HCT116 (cell line): ENCODE measurements at regions not wholly inside any gene's neighbourhood (a gene's known extent, or its start where the extent isn't known, plus 50 kb on each side); places are given as distances from the start of the nearest gene placed in this dataset.
A peak's percentile ranks its signal among the peaks of the same experiment; 100 is the strongest.

ENCODE experiments used
- ATAC-seq: fragments of 200-7000 bp; cut with Tn5 transposase; 2 replicates; pipeline ENCODE4 v1.9.1; 2020; ENCODE audit warnings: mild to moderate bottlenecking, moderate library complexity
- BruUV-seq: library from RNA; stranded (reverse); fragments of 400-500 nt; replicated peaks from 2 replicates; lab custom pipeline; 2021; lab: Mats Ljungman, UMichigan
- CTCF ChIA-PET: fragments of 300-600 bp; sonication (Branson Sonifier 250); formaldehyde crosslinking; loops from one replicate; lab custom pipeline; 2021; ENCODE audit warnings: antibody characterized with exemption; lab: Charles Lee
- POLR2A ChIA-PET: fragments of 300-600, 350-600 bp; sonication (Branson Sonifier 250); formaldehyde crosslinking; loops from one replicate; lab custom pipeline; 2021; ENCODE audit warnings: antibody characterized with exemption; lab: Charles Lee
- RAD21 ChIA-PET, 2 experiments: fragments of 300-600 bp; sonication (Branson Sonifier 250); formaldehyde crosslinking; loops; one replicate each; lab custom pipeline; 2023; ENCODE audit warnings: low total read pairs in 2 of 2; ENCODE audit not compliant: uncharacterized antibody in 2 of 2, unreplicated experiment in 2 of 2, low non-redundant PET in 1 of 2; lab: Charles Lee
- DNase-seq: peaks from one replicate; pipeline ENCODE4 v3.0.0-alpha.2; 2010; ENCODE audit warnings: low read depth, low spot score
- H2AFZ ChIP-seq: fragments of 200-600 bp; shearing (Covaris generic), sonication (generic); 2 replicates; pipeline ENCODE4 v1.6.1; 2017; ENCODE audit warnings: low read depth, mixed run types, mixed read lengths, antibody characterized with exemption, low read length; ENCODE audit not compliant: poor library complexity, severe bottlenecking
- H3K27ac ChIP-seq: 2 replicates; pipeline ENCODE4 v1.5.1; 2012; ENCODE audit warnings: low read depth, low read length
- H3K27me3 ChIP-seq: fragments of 200-600 bp; sonication (generic); 2 replicates; pipeline ENCODE4 v1.6.1; 2016; ENCODE audit warnings: mixed run types, low read length, mixed read lengths; ENCODE audit not compliant: insufficient read depth
- H3K36me3 ChIP-seq, 2 experiments: fragments of 200-500 bp in 1 of 2; fragments of 200-600 bp in 1 of 2; sonication (Bioruptor generic) in 1 of 2; sonication (generic) in 1 of 2; 2 replicates each; pipeline versions ENCODE4 v1.5.1 to v1.6.1; 2014 to 2016; ENCODE audit warnings: low read length in 2 of 2, inconsistent platforms in 1 of 2, mixed read lengths in 1 of 2, mixed run types in 1 of 2; ENCODE audit not compliant: insufficient read depth in 2 of 2, control insufficient read depth in 1 of 2
- H3K4me1 ChIP-seq, 2 experiments: fragments of 200-600 bp in 1 of 2; sonication (generic) in 1 of 2; 2 replicates each; pipeline versions ENCODE4 v1.5.1 to v1.6.1; 2012 to 2017; ENCODE audit warnings: low read length in 2 of 2, inconsistent platforms in 1 of 2, mild to moderate bottlenecking in 1 of 2, mixed read lengths in 1 of 2, mixed run types in 1 of 2, moderate library complexity in 1 of 2; ENCODE audit not compliant: insufficient read depth in 2 of 2, control insufficient read depth in 1 of 2
- H3K4me2 ChIP-seq: fragments of 200-600 bp; sonication (generic); 2 replicates; pipeline ENCODE4 v1.6.1; 2017; ENCODE audit warnings: mixed run types, low read length, mixed read lengths
- H3K4me3 ChIP-seq, 2 experiments: fragments of 200-600 bp in 1 of 2; sonication (generic) in 1 of 2; replicated peaks in 1 of 2; 2 replicates each; pipeline ENCODE4 v1.5.1; 2011 to 2016; ENCODE audit warnings: low read length in 2 of 2, control low read depth in 1 of 2, low read depth in 1 of 2, mild to moderate bottlenecking in 1 of 2, mixed read lengths in 1 of 2, mixed run types in 1 of 2
- H3K79me2 ChIP-seq: fragments of 200-600 bp; sonication (generic); 2 replicates; pipeline ENCODE4 v1.6.1; 2017; ENCODE audit warnings: mild to moderate bottlenecking, mixed run types, low read length, moderate library complexity, mixed read lengths; ENCODE audit not compliant: insufficient read depth
- H3K9ac ChIP-seq: fragments of 200-600 bp; sonication (generic); 2 replicates; pipeline ENCODE4 v1.6.1; 2016; ENCODE audit warnings: low read length, mixed read lengths
- H3K9me2 ChIP-seq: fragments of 200-600 bp; sonication (generic), shearing (Covaris generic); 2 replicates; pipeline ENCODE4 v1.6.1; 2017; ENCODE audit warnings: mixed run types, mild to moderate bottlenecking, moderate library complexity; ENCODE audit not compliant: insufficient read depth
- H3K9me3 ChIP-seq, 2 experiments: fragments of 200-500 bp in 1 of 2; fragments of 200-600 bp in 1 of 2; sonication (Bioruptor generic) in 1 of 2; sonication (generic) in 1 of 2; 2 replicates each; pipeline ENCODE4 v1.6.1; 2014 to 2017; ENCODE audit warnings: low read length in 2 of 2, mixed read lengths in 2 of 2, inconsistent platforms in 1 of 2, low read depth in 1 of 2, mild to moderate bottlenecking in 1 of 2, mixed run types in 1 of 2, moderate library complexity in 1 of 2; ENCODE audit not compliant: control insufficient read depth in 1 of 2, insufficient read depth in 1 of 2
- H4K20me1 ChIP-seq: fragments of 200-600 bp; sonication (generic), shearing (Covaris generic); 2 replicates; pipeline ENCODE4 v1.6.1; 2017; ENCODE audit warnings: mixed run types, mild to moderate bottlenecking, moderate library complexity; ENCODE audit not compliant: insufficient read depth
- EGR1 ChIP-seq: IDR thresholded peaks from 2 replicates; pipeline ENCODE4 v1.6.1; 2012; ENCODE audit warnings: low read depth
- TCF7L2 ChIP-seq: IDR thresholded peaks from 2 replicates; pipeline ENCODE4 v1.7.0; 2011; ENCODE audit warnings: borderline replicate concordance, inconsistent platforms; ENCODE audit not compliant: insufficient read depth, insufficient read length; ENCODE audit errors: extremely low read depth
- intact Hi-C: fragments of 100-400 bp; cut with micrococcal nuclease; formaldehyde crosslinking; loops from 2 replicates; pipeline ENCODE4 v1.10.0; 2022
- TF ChIP-seq, protein P1 (sequence below), 3 experiments: fragments of 200-600 bp in 1 of 3; sonication (generic) in 1 of 3; IDR thresholded peaks in 2 of 3; conservative IDR thresholded peaks in 1 of 3; 2 replicates each; pipeline ENCODE4 v1.5.1; 2012 to 2017; ENCODE audit warnings: low read depth in 2 of 3, low read length in 2 of 3, antibody characterized with exemption in 1 of 3, borderline replicate concordance in 1 of 3, control low read depth in 1 of 3, mild to moderate bottlenecking in 1 of 3, mixed read lengths in 1 of 3, mixed run types in 1 of 3, moderate library complexity in 1 of 3; ENCODE audit not compliant: insufficient read depth in 1 of 3

DNA sequence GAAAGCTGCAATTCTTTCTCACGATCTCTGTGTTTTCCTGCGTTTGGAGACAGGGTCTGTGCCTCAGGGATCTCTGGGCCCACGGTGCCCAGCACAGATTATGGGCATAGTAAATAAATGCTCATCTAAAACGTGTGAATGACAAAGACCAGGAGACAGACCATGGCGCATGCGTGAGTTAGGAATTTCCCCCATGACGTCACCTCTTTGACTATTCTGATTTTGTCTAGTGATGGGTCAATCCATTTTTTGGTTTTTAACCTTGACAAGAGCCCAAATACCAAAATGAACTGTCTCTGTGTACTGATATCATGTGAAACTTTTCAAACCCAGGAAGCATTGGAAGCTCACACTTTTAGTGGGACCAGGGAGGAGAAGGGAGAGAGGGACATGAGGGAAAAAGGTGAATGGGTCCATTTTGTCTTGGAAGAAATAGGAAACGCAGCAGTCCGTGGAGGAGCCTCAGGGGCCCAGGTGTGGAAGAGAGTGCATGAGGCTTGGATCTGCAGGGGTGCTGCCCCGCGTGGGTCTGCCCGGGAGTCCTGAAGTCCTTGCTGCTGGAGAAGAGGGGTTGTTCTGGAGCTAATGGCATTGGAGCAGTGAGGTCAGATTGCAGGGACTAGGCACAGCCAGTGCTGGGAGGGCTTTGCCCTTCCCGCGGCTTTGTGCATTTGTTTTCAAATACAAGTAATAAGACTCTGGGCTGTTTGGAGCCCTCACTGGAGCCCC is 172.2 kb downstream of the ASB1 start:
- DNase-seq (no peak), ATAC-seq (no peak)
- POLR2A ChIA-PET: no interaction called here
- CTCF ChIA-PET: no interaction called here
- Histone ChIP-seq H3K27ac (no peak overlapping the region), H4K20me1 (no peaks in the 10 kb centered on the region), H3K9me3 (peaks cover 0 to 9% of the 10 kb centered on the region in 2 experiments; a peak in 2 of 4 replicates), H3K4me1 (peaks cover 26 to 46% of the 10 kb centered on the region in 2 experiments), H3K4me3 (no peak overlapping the region), H3K27me3 (no peaks in the 10 kb centered on the region), H3K9me2 (no peaks in the 10 kb centered on the region), H2AFZ (no peak overlapping the region)
- no TSS peak for BruUV-seq
- intact Hi-C loops: no loop called here
- no peak for TF ChIP-seq EGR1
- TF ChIP-seq TCF7L2: no peak
- TF ChIP-seq, protein P1, sequence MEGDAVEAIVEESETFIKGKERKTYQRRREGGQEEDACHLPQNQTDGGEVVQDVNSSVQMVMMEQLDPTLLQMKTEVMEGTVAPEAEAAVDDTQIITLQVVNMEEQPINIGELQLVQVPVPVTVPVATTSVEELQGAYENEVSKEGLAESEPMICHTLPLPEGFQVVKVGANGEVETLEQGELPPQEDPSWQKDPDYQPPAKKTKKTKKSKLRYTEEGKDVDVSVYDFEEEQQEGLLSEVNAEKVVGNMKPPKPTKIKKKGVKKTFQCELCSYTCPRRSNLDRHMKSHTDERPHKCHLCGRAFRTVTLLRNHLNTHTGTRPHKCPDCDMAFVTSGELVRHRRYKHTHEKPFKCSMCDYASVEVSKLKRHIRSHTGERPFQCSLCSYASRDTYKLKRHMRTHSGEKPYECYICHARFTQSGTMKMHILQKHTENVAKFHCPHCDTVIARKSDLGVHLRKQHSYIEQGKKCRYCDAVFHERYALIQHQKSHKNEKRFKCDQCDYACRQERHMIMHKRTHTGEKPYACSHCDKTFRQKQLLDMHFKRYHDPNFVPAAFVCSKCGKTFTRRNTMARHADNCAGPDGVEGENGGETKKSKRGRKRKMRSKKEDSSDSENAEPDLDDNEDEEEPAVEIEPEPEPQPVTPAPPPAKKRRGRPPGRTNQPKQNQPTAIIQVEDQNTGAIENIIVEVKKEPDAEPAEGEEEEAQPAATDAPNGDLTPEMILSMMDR (IDR thresholded peaks at IDR 0.05 in 2 of 3, conservative IDR thresholded peaks at IDR 0.05 in 1 of 3; ENCODE audit: borderline replicate concordance in 1 of 3, insufficient read depth in 1 of 3, low read depth in 2 of 3, low read length in 2 of 3): no peak
- TF ChIP-seq, all 23 proteins: peak for 0
- no peaks in the 10 kb centered on the region for H3K79me2 ChIP-seq
- H3K4me2 ChIP-seq: peak overlapping the region; percentile 70
- no peaks in the 10 kb centered on the region for H3K36me3 ChIP-seq
- RAD21 ChIA-PET: no interaction called here
- H3K9ac ChIP-seq: no peak overlapping the region
